ENCODE measurements at regions not wholly inside any gene's neighbourhood (a gene's known extent, or its start where the extent isn't known, plus 50 kb on each side); places are given as distances from the start of the nearest gene placed in this dataset.

DNA sequence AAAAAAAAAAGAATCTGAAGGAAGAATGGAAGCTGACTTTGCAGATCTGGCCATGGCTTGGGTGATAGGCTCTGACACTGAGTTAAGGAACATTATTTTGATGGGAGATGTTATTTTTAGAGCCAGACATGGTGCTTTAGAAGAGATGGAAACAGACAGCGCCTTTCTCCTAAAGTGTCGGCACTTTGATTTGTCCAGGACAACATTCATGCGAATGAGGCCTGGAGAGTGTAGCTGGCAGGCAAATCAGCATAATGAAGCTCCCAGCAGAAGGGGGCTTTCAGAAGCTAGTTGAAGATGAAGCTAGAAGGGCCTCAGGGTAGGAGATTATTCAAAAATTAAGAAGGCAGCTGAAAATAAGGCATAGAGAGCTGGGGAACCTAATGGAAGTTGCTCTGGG, 397.7 kb downstream of the RWDD3 start:
- TF ChIP-seq, protein P1, sequence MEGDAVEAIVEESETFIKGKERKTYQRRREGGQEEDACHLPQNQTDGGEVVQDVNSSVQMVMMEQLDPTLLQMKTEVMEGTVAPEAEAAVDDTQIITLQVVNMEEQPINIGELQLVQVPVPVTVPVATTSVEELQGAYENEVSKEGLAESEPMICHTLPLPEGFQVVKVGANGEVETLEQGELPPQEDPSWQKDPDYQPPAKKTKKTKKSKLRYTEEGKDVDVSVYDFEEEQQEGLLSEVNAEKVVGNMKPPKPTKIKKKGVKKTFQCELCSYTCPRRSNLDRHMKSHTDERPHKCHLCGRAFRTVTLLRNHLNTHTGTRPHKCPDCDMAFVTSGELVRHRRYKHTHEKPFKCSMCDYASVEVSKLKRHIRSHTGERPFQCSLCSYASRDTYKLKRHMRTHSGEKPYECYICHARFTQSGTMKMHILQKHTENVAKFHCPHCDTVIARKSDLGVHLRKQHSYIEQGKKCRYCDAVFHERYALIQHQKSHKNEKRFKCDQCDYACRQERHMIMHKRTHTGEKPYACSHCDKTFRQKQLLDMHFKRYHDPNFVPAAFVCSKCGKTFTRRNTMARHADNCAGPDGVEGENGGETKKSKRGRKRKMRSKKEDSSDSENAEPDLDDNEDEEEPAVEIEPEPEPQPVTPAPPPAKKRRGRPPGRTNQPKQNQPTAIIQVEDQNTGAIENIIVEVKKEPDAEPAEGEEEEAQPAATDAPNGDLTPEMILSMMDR (conservative IDR thresholded peaks at IDR 0.05): no peak
- no peak for TF ChIP-seq EZH2 (IDR thresholded peaks at IDR 0.05; ENCODE audit: low read depth)

All from PC-9 (cell line).